BE2C (cell line): ENCODE measurements at regions not wholly inside any gene's neighbourhood (a gene's known extent, or its start where the extent isn't known, plus 50 kb on each side); places are given as distances from the start of the nearest gene placed in this dataset.

Experiments
- DNase-seq: peaks from one replicate; pipeline ENCODE4 v3.0.0-alpha.2; 2020
- H3K27me3 ChIP-seq: fragments of 250-450 bp; sonication (Bioruptor Pico); 2 replicates; pipeline ENCODE4 v1.5.1; 2020; ENCODE audit warnings: mild to moderate bottlenecking
- H3K36me3 ChIP-seq: fragments of 250-450 bp; sonication (Bioruptor Pico); 2 replicates; pipeline ENCODE4 v1.5.1; 2020; ENCODE audit warnings: mild to moderate bottlenecking
- H3K4me1 ChIP-seq: fragments of 250-450 bp; sonication (Bioruptor Pico); 2 replicates; pipeline ENCODE4 v1.5.1; 2020
- H3K4me3 ChIP-seq: 2 replicates; pipeline ENCODE4 v1.5.1; 2011; ENCODE audit warnings: low read depth, low read length
- H3K9me3 ChIP-seq: fragments of 250-450 bp; sonication (Bioruptor Pico); 2 replicates; pipeline ENCODE4 v1.5.1; 2020
- TF ChIP-seq, protein P1 (sequence below): IDR thresholded peaks from 2 replicates; pipeline ENCODE4 v1.5.1; 2012; ENCODE audit warnings: mild to moderate bottlenecking, low read depth, low read length

DNA sequence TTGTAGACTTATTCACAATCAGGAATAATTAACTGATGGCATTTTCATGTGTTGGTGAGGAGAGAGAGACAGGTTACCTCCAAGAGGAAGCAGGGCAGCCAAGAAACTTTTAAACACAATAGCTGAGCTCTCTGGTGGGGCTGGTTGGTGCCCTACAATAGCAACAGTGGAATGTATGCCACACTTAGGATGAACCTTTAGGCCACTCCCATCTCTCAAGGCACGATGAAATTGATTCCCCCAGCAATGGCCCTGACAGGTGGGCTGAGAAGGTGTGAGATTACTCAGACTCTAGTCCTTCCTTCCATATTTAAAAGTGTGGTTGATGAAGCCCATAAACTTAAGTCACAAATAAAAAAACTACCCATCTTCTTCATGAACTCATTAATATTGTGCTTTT, 219.4 kb upstream of the CYRIA start:
- TF ChIP-seq, protein P1, sequence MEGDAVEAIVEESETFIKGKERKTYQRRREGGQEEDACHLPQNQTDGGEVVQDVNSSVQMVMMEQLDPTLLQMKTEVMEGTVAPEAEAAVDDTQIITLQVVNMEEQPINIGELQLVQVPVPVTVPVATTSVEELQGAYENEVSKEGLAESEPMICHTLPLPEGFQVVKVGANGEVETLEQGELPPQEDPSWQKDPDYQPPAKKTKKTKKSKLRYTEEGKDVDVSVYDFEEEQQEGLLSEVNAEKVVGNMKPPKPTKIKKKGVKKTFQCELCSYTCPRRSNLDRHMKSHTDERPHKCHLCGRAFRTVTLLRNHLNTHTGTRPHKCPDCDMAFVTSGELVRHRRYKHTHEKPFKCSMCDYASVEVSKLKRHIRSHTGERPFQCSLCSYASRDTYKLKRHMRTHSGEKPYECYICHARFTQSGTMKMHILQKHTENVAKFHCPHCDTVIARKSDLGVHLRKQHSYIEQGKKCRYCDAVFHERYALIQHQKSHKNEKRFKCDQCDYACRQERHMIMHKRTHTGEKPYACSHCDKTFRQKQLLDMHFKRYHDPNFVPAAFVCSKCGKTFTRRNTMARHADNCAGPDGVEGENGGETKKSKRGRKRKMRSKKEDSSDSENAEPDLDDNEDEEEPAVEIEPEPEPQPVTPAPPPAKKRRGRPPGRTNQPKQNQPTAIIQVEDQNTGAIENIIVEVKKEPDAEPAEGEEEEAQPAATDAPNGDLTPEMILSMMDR: no peak
- DNase-seq: no peak
- Histone ChIP-seq H3K9me3 (no peaks in the 10 kb centered on the region), H3K4me3 (no peak overlapping the region), H3K27me3 (no peaks in the 10 kb centered on the region), H3K36me3 (no peaks in the 10 kb centered on the region), H3K4me1 (no peaks in the 10 kb centered on the region)

DNA sequence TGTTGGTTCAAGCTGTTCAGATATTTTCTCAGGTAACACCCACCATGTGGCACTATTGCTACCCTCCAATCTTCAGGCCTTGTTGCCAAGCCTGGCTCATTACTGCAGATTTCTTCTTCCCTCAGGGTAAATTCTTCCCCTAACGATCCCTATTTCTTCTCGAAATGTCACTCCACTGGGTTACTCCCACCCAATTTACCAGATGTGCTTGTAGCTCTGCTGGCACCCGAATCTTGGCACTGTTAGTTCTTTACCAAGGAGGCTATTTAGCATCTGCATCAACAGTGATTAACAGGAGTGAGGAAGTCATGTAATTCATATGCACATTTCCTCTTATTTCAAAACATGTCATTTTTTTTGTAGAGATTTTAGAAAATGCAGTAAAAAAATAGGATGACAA, 217.1 kb upstream of the CYRIA start:
- no peaks in the 10 kb centered on the region for H3K36me3 ChIP-seq
- no peaks in the 10 kb centered on the region for H3K27me3 ChIP-seq
- no peaks in the 10 kb centered on the region for H3K4me1 ChIP-seq
- H3K9me3 ChIP-seq: no peaks in the 10 kb centered on the region
- TF ChIP-seq, protein P1: no peak
- no peak overlapping the region for H3K4me3 ChIP-seq
- no peak for DNase-seq

DNA sequence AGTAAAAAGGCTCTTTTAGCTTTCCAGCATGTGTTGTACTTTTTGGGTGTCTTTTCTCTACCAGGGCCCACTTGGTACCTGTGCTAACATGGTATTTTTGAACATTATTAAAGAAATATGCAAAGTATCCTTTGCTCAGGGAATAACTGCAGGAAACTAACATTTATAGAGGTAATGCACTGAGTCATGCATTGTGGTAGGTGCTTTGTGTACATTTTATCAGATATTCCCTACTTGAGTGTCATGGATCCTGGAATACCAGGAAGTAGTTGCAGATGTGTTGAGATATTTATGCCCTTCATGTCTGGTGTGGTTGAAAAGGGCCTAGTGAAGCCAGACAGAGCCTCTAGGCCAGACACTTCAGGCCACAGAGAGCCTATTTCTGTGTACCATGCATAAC, 215.5 kb upstream of the CYRIA start:
- no peak for DNase-seq
- TF ChIP-seq, protein P1: no peak
- no peaks in the 10 kb centered on the region for H3K4me1 ChIP-seq
- H3K36me3 ChIP-seq: no peaks in the 10 kb centered on the region
- H3K27me3 ChIP-seq: no peaks in the 10 kb centered on the region
- H3K9me3 ChIP-seq: no peaks in the 10 kb centered on the region
- no peak overlapping the region for H3K4me3 ChIP-seq

DNA sequence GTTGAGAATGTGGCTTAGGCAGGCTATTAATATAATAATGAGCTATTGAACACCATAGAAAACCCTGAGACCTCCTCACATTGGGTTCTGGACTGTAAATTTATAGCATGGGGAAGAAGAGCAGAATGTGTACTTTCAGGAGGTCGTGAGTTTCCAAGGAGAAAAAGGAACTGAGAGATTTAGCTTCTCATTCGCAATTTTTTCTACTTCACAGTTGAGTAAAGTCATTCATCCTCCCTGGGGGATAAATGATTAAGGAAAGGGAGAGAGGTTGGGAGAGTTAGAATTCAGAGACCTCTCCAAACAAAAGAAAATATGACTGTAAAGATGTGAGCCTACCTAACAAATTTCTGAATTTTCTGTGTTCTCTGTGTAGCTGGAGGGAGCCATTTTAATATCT, 205.8 kb upstream of the CYRIA start:
- H3K4me1 ChIP-seq: no peaks in the 10 kb centered on the region
- H3K4me3 ChIP-seq: no peak overlapping the region
- H3K9me3 ChIP-seq: no peaks in the 10 kb centered on the region
- no peaks in the 10 kb centered on the region for H3K36me3 ChIP-seq
- H3K27me3 ChIP-seq: no peaks in the 10 kb centered on the region
- no peak for DNase-seq
- TF ChIP-seq, protein P1: no peak

DNA sequence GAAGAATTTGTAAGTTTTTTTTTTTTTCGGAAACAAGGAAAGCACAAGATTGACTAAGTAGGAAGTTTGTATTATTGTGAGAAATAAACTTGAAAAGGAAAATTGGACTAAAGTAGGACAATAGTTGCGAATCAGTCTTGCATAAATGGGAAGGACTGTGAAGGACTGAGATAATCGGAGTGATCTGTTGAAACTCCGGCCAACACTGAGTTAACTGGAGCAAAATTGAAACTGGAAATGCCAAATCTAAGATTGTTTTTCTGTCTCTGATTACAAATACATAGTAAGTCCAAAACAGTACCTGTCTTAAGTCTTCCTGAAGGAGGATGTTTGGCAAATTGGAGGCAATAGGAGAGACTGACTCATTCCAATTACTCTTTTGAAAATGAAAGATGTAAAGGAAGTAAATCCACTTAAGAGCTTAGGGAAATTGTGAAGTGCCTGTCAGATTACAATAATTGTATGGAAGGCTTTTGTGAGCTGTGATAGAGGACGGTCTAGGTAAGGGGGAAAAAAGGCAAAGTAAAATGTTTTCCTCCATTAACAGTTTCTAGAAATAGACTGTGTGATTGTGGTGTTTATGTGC, 204.9 kb upstream of the CYRIA start:
- Histone ChIP-seq H3K27me3 (no peaks in the 10 kb centered on the region), H3K4me3 (no peak overlapping the region), H3K4me1 (no peaks in the 10 kb centered on the region), H3K9me3 (no peaks in the 10 kb centered on the region), H3K36me3 (no peaks in the 10 kb centered on the region)
- TF ChIP-seq, protein P1: no peak
- no peak for DNase-seq

DNA sequence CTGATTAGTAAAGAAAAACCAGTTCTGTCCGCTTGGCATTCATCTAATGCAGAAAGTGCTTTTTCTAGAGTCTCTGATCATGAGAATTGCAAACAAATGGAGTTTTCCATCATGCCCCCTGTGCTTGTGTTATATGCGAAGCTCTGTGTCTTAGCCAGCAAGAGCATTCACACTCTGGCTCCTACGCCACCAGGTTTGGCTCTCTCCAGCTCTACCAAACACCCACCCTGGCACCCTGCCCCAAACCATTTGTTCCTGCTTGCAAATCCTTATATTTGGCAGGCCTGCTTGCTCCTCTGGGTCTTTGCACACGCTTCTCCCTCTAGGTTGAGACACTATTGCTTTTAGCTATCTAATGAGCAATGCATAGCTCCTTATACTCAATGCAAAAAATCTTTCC, 204.1 kb upstream of the CYRIA start:
- no peaks in the 10 kb centered on the region for H3K9me3 ChIP-seq
- H3K4me1 ChIP-seq: no peaks in the 10 kb centered on the region
- no peaks in the 10 kb centered on the region for H3K27me3 ChIP-seq
- no peak overlapping the region for H3K4me3 ChIP-seq
- TF ChIP-seq, protein P1: no peak
- DNase-seq: no peak
- H3K36me3 ChIP-seq: no peaks in the 10 kb centered on the region
